Endothelial cell (in vitro differentiated cells): ENCODE measurements at regions not wholly inside any gene's neighbourhood (a gene's known extent, or its start where the extent isn't known, plus 50 kb on each side); places are given as distances from the start of the nearest gene placed in this dataset.

Experiments used
- DNase-seq: peaks from one replicate; pipeline ENCODE4 v3.0.0; 2021; ENCODE audit warnings: low spot score
- H3K27ac Mint-ChIP-seq: one replicate; pipeline ENCODE4 v1.8.0; 2021; ENCODE audit warnings: mixed read lengths, inconsistent platforms; ENCODE audit not compliant: unreplicated experiment
- H3K27me3 Mint-ChIP-seq: one replicate; pipeline ENCODE4 v1.8.0; 2021; ENCODE audit warnings: mild to moderate bottlenecking, moderate library complexity, mixed read lengths, inconsistent platforms; ENCODE audit not compliant: unreplicated experiment
- H3K36me3 Mint-ChIP-seq: one replicate; pipeline ENCODE4 v1.8.0; 2021; ENCODE audit warnings: mild to moderate bottlenecking, low read depth, mixed read lengths, inconsistent platforms; ENCODE audit not compliant: unreplicated experiment
- H3K4me1 Mint-ChIP-seq: one replicate; pipeline ENCODE4 v1.8.0; 2021; ENCODE audit warnings: mild to moderate bottlenecking, mixed read lengths, inconsistent platforms; ENCODE audit not compliant: unreplicated experiment
- H3K4me3 Mint-ChIP-seq: one replicate; pipeline ENCODE4 v1.8.0; 2021; ENCODE audit warnings: mild to moderate bottlenecking, mixed read lengths, inconsistent platforms; ENCODE audit not compliant: unreplicated experiment
- H3K9me3 Mint-ChIP-seq: one replicate; pipeline ENCODE4 v1.8.0; 2021; ENCODE audit warnings: mixed read lengths, inconsistent platforms; ENCODE audit not compliant: unreplicated experiment
- CTCF ChIP-seq: fragments of 200-600 bp; sonication (generic); IDR thresholded peaks from one replicate; pipeline ENCODE4 v1.5.0; 2021; ENCODE audit warnings: antibody characterized with exemption; ENCODE audit not compliant: unreplicated experiment

DNA sequence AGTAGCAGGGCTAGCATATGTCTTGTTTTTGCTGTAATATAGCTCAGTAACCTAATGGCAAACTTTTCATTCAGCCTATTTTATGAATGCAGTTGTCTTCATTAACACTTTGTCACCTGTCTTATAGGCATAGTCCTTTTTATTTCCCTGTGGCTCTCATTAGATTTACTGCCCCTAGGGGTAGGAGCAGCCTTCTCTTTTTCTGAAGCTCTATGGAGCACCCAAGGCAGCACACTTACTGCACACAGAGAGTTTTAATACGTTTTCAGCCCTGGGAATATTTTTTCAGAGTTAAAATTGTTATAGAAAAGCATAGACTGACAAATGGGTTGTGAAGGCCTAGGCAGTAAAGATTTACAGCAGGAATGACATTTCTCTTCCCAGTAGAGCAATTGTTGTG is 406.8 kb downstream of the TMA16 start:
- DNase-seq: no peak
- Mint-ChIP-seq H3K27me3 (no peaks in the 10 kb centered on the region), H3K4me3 (no peak overlapping the region), H3K36me3 (no peaks in the 10 kb centered on the region), H3K9me3 (no peaks in the 10 kb centered on the region), H3K27ac (no peak overlapping the region), H3K4me1 (no peaks in the 10 kb centered on the region)
- TF ChIP-seq CTCF: no peak

DNA sequence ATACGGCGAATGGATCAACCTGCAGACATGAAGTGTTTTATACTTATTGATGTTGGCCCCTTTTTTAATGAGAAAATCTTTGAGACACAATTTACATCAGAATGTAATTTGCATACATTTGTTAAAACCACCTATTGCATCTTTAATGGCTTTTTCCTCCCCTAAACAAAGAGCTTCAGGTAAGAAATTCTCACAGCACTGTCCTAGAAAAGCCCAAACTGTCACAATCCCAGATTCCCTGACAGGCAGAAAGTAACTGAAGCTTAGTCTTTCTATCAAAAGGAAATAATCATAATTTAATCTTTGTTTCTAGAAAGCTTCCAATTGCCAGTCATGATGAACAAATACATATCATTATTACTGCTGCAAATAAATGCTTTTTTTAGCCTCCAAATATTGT is 407.9 kb downstream of the TMA16 start:
- no peaks in the 10 kb centered on the region for H3K9me3 Mint-ChIP-seq
- H3K27me3 Mint-ChIP-seq: no peaks in the 10 kb centered on the region
- H3K36me3 Mint-ChIP-seq: no peaks in the 10 kb centered on the region
- H3K4me3 Mint-ChIP-seq: no peak overlapping the region
- no peak overlapping the region for H3K27ac Mint-ChIP-seq
- no peak for TF ChIP-seq CTCF
- no peaks in the 10 kb centered on the region for H3K4me1 Mint-ChIP-seq
- no peak for DNase-seq

GRCh38 chr4:163911891-163912290 is 417.4 kb downstream of the TMA16 start:
- Mint-ChIP-seq H3K36me3 (no peaks in the 10 kb centered on the region), H3K27ac (no peak overlapping the region), H3K4me1 (no peaks in the 10 kb centered on the region), H3K9me3 (no peaks in the 10 kb centered on the region), H3K4me3 (no peak overlapping the region), H3K27me3 (no peaks in the 10 kb centered on the region)
- DNase-seq: no peak
- no peak for TF ChIP-seq CTCF

- Mint-ChIP-seq H3K4me3 (no peak overlapping the region), H3K27ac (no peak overlapping the region), H3K27me3 (no peaks in the 10 kb centered on the region), H3K36me3 (no peaks in the 10 kb centered on the region), H3K9me3 (no peaks in the 10 kb centered on the region), H3K4me1 (no peaks in the 10 kb centered on the region)
- TF ChIP-seq CTCF: no peak
- DNase-seq: no peak
Measured at GRCh38 chr4:163913571-163913970, 419.1 kb downstream of the TMA16 start.

GRCh38 chr4:163915896-163916295 is 421.4 kb downstream of the TMA16 start:
- H3K27ac Mint-ChIP-seq: no peak overlapping the region
- TF ChIP-seq CTCF: no peak
- H3K4me3 Mint-ChIP-seq: no peak overlapping the region
- no peaks in the 10 kb centered on the region for H3K27me3 Mint-ChIP-seq
- no peaks in the 10 kb centered on the region for H3K36me3 Mint-ChIP-seq
- no peaks in the 10 kb centered on the region for H3K9me3 Mint-ChIP-seq
- H3K4me1 Mint-ChIP-seq: no peaks in the 10 kb centered on the region
- no peak for DNase-seq
